Left lobe of liver (tissue), 2 donors: ENCODE measurements at regions not wholly inside any gene's neighbourhood (a gene's known extent, or its start where the extent isn't known, plus 50 kb on each side); places are given as distances from the start of the nearest gene placed in this dataset.
"Not testable (repeated sequence)": the region's sequence is repeated elsewhere in the genome, so short reads cannot be mapped to it uniquely, and the experiment has no call there.

ENCODE experiments used
- ATAC-seq: fragments of 200-7000 bp; cut with Tn5 transposase; one replicate; pipeline ENCODE4 v1.9.1; 2020; ENCODE audit warnings: mild to moderate bottlenecking, moderate library complexity
- DNase-seq: peaks from one replicate; pipeline ENCODE4 v3.0.0-alpha.2; 2020; ENCODE audit warnings: low spot score
- donor health status: DM: no; HTN: no; CAD: no; lungs with moderate emphysema.
- donor health status: DM: no; HTN: yes; CAD: no.

DNA sequence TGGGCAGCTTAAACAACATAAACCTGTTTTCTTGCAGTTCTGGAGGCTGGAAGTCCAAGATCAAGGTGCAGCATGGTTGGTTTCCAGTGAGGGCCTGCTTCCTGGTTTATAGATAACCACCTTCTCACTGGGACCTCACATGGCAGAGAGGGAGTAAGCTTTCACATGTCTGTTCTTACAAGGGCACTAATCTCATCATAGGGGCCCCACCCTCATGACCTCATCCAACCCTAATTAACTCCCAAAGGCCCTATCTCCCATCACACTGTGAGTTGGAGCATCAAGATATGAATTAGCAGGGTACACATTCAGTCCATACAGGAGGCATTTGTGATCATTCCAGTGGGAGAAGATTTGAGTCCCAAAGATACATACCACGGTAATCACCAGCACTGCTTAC is 50.5 kb upstream of the GRIN2A start:
- DNase-seq (no peak), ATAC-seq (no peak)

GRCh38 chr16:10239640-10240039 is 57.4 kb upstream of the GRIN2A start:
- ATAC-seq (no peak), DNase-seq (no peak)

DNA sequence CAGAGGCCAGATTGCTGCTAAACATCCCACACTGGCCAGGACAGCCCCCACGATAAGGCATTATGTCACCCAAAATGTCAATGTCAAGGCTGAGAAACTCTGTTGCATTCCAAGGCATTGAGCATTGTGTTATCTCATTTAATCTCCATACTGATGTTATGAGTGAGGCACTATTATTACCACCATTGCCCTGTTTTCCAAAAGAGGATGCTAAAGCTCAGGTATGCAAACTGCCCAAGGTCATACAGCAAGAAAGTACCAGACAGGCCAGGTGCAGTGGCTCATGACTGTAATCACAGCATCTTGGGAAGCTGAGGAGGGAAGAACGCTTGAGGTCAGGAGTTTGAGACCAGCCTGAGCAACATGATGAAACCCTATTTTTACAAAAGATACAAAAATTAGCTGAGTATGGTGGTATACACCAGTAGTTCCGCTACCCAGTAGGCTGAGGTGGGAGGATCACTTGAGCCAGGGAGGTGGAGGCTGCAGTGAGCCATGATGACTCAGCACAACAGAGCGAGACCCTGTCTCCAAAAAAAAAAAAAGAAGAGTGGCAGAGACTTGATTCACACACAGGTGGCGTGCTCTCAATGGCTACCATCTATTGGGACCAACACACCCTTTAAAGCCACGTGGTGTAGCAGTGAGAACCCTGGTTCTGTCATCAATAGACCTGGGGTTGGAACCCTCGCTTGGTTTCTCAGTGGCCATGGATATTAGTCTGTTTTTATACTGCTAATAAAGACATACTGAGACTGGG is 58.8 kb upstream of the GRIN2A start:
- ATAC-seq, result no peak
- no peak for DNase-seq

GRCh38 chr16:10242097-10242496 is 59.9 kb upstream of the GRIN2A start:
- ATAC-seq, result no peak
- DNase-seq, result no peak

DNA sequence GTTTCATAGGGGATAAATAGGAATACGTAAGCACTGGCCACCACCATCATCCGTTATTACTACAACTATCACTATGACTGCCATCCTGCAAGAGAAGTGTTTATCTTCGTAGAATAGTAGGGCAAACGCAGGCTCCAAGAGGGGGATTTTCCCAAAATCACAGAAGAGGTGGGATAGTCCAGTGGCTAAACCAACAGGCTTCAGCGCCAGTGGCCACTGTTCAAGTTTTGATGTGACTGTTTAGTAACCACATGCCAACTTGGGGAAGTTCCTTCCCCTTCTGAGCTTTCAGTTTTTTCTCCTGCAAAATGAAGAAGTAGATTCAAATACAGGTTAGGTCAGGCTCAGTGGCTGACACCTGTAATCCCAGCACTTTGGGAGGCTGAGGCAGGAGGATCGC is 60.7 kb upstream of the GRIN2A start:
- ATAC-seq (no peak), DNase-seq (no peak)

- no peak for DNase-seq
- no peak for ATAC-seq
Measured at GRCh38 chr16:10245002-10245401, 62.8 kb upstream of the GRIN2A start.

GRCh38 chr16:10250137-10250828 is 68.1 kb upstream of the GRIN2A start:
- ATAC-seq, result no peak
- no peak for DNase-seq

DNA sequence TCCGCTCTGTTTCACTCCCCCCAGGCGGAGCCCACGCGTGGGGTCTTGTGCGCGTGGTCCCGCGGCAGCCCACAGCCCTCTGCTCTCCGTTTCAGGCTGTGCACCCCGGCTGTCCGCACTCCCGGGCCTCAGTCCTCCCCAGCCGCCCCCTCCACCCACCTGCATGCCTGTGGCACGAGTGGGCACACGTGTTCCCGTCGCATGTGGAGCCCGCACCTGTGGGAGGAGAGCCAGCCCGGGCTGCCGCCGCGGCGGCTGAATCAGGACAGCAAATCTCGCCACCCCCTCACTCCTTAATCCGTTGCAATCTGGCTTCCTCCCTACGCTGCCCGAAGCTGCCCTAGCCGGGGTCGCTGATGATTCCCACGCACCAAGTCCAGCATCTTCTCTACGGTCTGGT is 69.9 kb upstream of the GRIN2A start:
- ATAC-seq (no peak), DNase-seq (no peak)

- no peak for ATAC-seq
Measured at GRCh38 chr16:10253409-10253808, 71.2 kb upstream of the GRIN2A start.

DNA sequence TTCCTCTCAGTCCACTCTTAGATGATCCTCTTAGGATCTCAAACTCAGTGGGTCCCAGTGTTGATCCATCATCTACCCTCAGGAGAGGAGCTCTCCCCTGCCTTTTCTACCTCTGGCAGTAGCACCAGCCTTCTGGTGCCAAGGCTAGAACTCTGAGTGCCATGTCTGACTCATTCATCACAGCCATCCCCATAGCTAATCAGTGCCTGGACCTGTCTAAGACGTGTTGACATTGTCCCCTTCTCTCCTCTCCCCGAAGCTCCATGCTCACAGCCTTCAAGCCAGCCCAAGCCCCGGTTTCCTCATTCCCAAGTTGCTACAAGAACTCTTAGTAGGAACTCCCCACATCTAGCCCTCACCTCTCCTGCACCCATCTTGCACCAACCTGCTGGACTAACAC is 73.5 kb upstream of the GRIN2A start:
- ATAC-seq, result no peak
- DNase-seq, result no peak

More at GRCh38 chr16:10253409-10253808, 71.2 kb upstream of the GRIN2A start:
- no peak for DNase-seq

GRCh38 chr16:10256784-10257641 is 74.8 kb upstream of the GRIN2A start:
- ATAC-seq (peak; percentile 96), DNase-seq (peak; percentile 58)

DNA sequence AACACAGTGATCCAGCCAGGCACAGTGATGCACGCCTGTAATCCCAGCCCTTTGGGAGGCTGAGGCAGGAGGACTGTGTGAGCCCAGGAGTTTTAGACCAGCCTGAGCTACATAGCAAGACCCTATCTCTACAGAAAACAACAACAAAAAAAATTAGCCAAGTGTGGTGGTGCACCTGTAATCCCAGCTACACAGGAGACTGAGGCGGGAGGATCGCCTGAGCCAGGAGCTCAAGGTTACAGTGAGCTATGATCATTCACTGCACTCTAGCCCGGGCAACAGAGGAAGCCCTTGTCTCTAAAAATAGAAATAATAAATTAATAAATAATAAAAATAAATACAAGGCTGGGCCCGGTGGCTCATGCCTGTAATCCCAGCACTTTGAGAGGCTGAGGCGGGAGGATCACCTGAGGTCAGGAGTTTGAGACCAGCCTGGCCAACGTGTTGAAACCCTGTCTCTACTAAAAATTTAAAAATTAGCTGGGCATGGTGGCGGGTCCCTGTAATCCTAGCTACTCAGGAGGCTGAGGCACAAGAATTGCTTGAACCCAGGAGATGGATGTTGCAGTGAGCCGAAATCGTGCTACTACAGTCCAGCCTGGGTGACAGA is 75.5 kb upstream of the GRIN2A start:
- not testable (repeated sequence) for DNase-seq
- ATAC-seq, result peak; percentile 9

DNA sequence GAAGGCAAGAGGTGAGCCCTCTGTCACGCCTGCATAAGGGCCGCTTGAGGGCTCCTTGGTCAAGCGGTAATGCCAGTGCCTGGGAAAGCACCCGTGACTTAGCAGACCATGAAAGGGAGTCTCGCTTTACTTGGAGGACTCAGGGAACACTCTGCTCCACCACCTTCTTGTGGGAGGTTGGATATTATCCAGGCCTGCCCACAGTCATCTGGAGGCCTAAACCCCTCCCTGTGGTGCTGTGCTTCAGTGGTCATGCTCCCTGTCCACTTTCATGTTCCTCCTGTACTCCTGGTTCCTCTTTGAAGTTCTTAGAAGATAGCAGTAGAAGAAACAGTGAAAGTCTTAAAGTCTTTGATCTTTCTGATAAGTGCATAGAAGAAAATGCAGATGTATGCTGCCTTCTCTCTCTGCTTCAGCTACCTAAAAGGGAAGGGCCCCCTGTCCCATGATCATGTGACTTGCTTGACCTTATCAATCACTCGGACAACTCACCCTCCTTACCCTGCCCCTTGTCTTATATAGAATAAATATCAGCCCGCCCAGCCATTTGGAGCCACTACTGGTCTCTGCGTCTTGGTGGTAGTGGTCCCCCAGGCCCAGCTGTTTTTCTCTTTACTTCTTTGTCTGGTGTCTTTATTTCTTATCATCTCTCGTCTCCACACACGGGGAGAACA is 76.8 kb upstream of the GRIN2A start:
- DNase-seq, ATAC-seq: not testable (repeated sequence)

- ATAC-seq (no peak), DNase-seq (no peak)
Measured at GRCh38 chr16:10261077-10261476, 78.8 kb upstream of the GRIN2A start.

- DNase-seq, ATAC-seq: not testable (repeated sequence)
Measured at GRCh38 chr16:10261526-10261925, 79.3 kb upstream of the GRIN2A start.

DNA sequence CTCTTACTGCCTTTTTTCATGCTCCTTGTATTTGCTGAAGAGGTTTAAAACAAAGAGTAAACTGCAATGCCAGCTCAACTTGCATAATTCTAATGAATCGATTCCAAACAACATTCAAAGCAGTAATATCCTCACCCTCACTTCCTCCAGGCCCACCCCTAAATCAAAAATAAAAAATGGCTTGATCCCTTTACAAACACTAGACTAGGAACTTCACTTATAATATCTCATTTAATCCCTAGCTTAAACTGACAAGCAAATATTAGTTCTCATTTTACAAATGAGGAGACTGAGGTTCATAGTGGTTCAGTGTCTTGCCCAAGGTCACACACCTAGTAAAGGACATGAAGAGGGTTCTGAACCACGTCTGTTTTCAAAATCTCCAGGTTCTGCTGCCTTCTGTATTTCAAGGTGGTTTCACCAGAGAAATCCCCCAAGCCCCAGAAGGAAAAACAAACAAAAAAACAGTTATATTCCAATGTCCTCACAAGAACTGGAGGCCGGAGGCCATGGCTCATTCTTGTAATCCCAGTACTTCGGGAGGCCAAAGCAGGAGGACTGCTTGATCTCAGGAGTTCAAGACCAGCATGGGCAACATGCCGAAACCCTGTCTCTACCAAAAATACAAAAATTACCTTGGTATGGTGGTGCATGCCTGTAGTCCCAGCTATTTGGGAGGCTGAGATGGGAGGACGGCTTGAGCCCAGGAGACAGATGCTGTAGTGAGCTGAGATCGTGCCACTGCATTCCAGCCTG is 80.3 kb upstream of the GRIN2A start:
- ATAC-seq (no peak), DNase-seq (no peak)

DNA sequence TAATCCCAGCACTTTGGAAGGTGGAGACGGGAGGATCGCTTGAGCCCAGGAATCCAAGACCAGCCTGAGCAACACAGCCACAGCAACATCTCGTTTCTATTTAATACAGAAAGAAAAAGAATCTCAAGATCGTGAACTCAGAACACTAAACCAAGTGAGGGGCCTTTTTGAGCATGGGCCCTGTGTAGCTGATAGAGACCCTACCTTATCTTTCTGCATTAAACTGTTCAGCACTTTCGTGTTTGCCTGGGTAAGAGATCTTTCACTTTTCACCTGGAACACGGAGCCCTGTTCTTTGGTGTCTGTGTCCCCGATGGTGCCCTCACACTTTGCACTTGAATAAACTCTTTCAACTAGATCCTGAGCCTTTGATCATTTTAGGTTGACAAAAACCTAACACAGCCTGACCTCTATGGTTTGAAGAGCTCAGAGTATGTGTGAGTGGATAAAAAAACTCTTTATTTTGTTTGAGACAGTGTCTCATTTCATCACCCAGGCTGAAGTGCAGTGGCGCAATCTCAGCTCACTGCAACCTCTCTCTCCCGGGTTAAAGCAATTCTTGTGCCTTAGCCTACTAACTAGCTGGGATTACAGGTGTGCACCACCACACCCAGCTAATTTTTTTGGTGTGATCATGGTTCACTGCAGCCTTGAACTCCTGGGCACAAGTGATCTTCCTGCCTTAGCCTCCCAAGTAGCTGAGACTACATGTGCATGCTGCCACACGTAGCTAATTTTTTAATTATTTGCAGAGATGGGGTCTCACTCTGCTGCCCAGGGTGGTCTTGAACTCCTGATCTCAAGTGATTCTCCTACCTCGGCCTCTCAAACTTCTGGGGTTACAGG is 83.8 kb upstream of the GRIN2A start:
- ATAC-seq, result peak; percentile 90
- peak; percentile 82 for DNase-seq

- DNase-seq, result no peak
- no peak for ATAC-seq
Measured at GRCh38 chr16:10266809-10267208, 84.6 kb upstream of the GRIN2A start.

DNA sequence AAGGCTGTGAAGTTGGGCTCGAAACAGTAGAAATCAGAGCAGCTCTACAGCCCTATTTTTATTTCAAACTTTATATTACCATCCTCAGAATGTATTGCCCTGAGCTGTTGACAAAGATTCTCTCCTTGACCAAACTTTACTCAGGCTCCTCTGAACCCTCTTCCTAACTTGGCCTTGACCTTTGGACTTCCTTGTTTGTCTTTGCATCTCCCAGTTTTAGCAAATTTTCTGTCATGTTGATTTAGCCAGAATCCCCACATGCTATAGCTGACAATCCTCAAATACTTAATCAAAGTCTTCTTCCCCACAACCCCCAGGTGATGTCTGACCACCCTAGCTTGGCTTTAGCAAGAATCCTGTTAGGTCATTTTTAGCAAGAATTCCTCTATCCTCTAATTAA is 87.4 kb upstream of the GRIN2A start:
- DNase-seq, result no peak
- ATAC-seq, result no peak
